HG03520 (cell line): ENCODE measurements at regions not wholly inside any gene's neighbourhood (a gene's known extent, or its start where the extent isn't known, plus 50 kb on each side); places are given as distances from the start of the nearest gene placed in this dataset.
"Not testable (repeated sequence)": the region's sequence is repeated elsewhere in the genome, so short reads cannot be mapped to it uniquely, and the experiment has no call there.

ENCODE experiments used
- ATAC-seq: cut with Tn5 transposase; IDR thresholded peaks from one replicate; pipeline ENCODE4 v1.9.1; 2021; ENCODE audit warnings: mild to moderate bottlenecking, moderate library complexity; ENCODE audit not compliant: unreplicated experiment

GRCh38 chr6:113755449-113756289 is 101.5 kb upstream of the MARCKS start:
- peak; percentile 83 for ATAC-seq

GRCh38 chr6:113756290-113756665 is 100.9 kb upstream of the MARCKS start:
- no peak for ATAC-seq

- ATAC-seq: no peak
Observed at GRCh38 chr6:113758214-113758613, 98.9 kb upstream of the MARCKS start.

DNA sequence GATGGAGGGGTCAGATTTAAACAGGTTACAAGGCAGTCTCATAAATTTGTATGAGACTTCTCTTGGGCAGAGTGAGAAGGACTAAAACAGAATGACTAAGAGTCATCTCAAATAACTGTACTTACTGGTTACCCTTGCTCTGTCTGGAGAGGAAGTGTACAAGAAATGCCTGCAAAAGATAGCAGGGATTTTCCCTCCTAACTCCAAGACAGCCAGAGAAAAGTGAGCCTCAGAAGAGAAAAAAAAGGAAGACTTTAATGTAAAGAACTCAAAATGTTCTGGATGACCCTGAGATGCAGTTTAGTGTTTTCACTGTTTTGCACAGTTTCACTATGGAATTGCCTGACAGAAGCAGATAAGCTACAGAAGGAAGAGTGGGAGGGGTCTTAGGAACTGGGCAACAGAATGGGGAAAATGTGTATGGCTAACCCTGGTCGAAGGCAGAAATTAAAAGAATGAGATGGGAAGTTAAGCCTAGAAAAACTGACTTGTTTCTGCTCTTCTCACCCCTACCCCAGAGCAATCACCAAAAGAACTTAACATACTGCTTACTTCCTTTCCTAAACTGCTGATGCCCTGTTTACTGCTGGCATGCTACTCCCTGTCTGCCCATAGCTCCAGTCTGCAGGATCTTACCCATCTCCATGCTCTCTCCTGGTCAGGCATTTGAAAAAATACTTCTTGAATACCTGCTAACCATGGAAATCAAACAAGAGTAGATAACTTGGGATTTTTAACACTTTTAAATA is 98.1 kb upstream of the MARCKS start:
- ATAC-seq: no peak

DNA sequence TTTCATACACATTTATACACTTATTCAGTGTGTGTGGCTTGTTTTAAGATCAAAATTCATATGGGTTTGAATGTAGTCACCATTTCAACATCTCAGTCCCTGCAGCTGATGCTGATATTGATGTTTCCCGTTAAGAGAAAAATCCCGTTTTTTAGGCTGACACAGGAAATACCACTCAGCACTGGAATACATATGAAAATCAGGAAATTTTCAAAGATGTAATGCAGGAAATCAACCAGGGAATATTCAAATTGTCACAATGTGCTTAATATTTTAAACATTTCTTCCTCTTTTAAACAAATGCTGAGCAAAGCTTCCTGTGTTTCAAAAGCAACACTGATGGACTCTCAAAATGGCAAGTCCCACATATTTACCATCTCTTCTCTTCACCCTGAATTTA is 94.5 kb upstream of the MARCKS start:
- ATAC-seq: no peak

DNA sequence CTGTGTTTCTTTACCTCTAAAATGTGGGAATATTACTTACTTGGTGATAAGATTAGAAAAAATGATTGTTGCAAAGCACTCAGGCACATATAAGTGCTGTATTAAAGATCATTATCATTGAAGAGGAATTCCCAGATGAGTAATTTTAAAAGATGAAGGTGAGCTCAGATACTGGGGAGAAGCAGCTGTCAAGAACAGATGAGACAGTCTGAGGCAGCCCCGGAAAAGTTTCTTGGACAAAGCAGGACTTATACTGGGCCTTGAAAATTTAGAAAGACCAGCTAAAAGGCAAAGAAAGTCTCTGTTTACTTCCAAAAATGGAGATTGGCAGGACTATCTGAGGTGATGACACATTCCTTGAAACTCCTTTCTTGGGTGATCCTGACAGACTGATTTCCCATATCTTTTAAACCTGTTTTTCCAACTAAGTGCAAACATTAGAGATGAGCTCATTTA is 93.8 kb upstream of the MARCKS start:
- ATAC-seq: peak; percentile 15

GRCh38 chr6:113763876-113764275 is 93.3 kb upstream of the MARCKS start:
- ATAC-seq: peak; percentile 54

DNA sequence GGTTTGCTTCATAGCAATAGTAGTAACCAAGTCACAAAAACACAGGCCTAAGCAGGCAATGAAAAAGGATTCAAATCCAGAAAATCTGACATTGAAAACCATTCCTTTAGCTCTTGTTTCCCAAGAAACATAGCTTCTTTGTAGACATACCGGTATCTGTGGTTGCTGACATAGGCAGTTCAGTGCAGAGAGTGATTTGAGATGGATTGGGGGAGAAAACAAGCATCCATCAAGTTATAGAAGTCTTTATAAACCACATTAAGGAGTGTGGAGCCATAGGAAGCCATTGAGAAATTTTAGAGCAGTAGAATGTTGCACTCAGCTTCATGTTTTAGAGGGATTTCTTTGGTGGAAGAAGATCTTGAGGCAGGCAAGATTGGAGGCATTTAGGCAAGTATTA is 91.2 kb upstream of the MARCKS start:
- ATAC-seq: no peak

GRCh38 chr6:113767985-113768384 is 89.2 kb upstream of the MARCKS start:
- ATAC-seq: no peak

GRCh38 chr6:113772961-113773360 is 84.2 kb upstream of the MARCKS start:
- ATAC-seq: no peak

DNA sequence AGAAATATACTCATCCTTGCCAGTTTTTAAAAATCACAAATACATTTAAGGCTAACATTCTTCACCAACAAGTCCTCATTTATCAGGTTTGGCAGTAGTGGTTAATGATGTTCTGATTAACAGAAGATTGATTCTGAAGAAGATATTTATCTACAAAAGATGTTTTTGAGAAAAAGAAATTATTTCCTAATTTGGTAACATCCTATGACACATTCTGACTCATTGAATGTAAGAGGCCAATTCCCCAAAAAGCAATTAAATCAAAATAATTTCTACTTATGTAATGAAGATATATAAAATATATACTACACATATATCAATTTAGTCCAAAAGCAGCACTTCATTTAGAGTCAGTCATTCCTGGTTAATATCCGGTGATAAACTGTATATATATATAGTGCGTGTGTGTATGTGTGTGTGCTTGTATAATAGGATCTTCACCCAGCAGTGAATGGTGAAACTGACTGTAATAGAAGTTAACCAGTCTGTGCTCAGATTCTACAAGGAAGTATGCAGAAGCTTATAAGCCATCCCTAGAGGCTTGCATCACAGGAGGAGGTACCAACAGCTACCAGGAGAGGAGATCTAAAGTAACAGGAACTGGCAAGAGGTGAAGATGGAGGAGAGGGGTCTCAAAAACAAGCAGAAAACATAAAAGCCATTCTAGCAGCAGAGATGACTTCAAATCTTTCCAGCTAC is 82.9 kb upstream of the MARCKS start:
- ATAC-seq: no peak

- ATAC-seq: no peak
Observed at GRCh38 chr6:113776998-113777397, 80.1 kb upstream of the MARCKS start.

GRCh38 chr6:113777601-113778000 is 79.5 kb upstream of the MARCKS start:
- no peak for ATAC-seq

DNA sequence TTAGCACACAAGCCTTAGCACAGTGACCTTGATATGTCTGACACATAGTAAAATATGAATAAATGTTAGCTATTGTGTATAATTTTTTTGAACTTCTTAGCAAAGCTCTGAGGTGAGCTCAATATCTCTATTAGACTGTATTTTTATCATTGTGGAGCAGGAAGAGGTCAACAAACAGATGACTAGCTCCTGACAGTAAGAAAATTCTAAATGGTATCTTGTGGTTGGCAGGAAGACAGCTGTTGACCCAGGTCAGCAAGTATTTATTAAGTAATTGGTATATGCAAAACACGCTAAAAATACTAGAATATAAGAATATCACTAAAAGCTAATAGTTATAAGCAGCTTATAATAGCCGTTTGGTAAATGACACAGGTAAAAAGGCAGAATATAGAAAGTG is 77.5 kb upstream of the MARCKS start:
- no peak for ATAC-seq

- no peak for ATAC-seq
Observed at GRCh38 chr6:113782636-113783035, 74.5 kb upstream of the MARCKS start.

DNA sequence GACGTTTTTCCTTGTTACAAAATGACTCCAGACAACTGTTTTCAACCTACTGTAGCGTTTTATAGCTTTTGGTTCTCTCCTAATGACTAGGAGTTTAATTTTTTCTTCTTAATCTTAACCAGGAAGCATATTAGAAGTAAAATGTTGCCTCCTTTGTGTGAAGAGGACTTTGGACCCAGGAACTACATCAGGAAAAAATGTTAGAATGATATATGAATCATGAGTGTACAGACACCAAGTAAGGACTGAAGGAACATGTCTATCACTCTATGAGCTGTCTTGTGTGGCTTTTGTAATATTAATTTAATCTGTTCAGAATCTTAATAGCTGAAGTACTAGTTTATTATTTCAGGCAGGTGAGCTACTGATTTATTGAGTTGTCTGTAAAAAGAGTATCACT is 71.0 kb upstream of the MARCKS start:
- ATAC-seq: no peak

DNA sequence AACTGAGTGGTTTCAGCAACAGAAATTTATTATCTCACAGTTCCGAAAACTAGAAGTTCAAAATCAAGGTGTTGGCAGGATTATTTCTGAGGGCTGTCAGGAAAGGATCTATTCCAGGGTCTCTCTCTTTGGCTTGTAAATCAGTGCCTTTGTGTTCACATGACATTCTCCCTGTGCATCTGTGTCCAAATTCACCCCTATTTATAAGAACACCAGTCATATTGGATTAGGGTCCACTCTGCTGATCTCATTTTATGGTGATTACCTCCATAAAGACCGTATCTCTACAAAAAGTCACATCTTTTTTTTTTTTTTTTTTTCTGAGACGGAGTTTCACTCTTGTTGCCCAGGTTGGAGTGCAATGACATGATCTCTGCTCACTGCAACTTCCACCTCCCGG is 68.6 kb upstream of the MARCKS start:
- no peak for ATAC-seq

DNA sequence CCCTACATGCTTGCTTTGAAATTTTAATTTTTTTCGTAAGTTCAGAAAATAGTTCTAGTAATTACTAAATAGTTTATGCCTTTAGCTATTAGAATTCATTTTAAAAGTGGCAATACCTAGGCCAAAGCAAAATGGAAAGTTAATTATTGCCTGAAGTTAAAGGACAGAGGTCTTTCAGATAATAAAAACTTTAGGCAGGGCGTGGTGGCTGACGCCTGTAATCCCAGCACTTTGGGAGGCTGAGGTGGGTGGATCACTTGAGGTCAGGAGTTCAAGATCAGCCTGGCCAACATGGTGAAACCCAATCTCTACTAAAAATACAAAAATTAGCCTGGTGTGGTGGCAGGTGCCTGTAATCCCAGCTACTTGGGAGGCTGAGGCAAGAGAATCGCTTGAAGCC is 65.9 kb upstream of the MARCKS start:
- ATAC-seq: not testable (repeated sequence)

GRCh38 chr6:113795371-113795770 is 61.8 kb upstream of the MARCKS start:
- not testable (repeated sequence) for ATAC-seq

- ATAC-seq: no peak
Observed at GRCh38 chr6:113796038-113796437, 61.1 kb upstream of the MARCKS start.

DNA sequence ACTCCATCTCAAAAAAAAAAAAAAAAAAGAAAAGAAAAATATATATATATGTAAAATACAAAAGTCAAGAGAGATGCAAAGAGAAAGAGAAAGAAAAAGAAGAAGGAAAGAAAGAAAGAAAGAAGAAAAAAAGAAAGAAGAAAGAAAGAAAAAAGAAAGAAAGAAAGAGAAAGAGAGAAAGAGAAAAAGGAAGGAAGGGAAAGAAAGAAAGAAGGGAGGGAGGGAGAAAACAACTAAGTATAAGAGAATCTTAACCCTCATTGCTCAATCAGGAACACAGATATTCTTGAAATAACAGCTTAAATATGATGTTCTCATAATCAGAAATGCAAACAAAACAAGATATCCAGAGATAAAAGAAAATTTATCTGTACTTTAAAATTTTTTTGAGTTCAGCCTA is 54.4 kb upstream of the MARCKS start:
- ATAC-seq: no peak
